HG02970 (cell line): ENCODE measurements at regions not wholly inside any gene's neighbourhood (a gene's known extent, or its start where the extent isn't known, plus 50 kb on each side); places are given as distances from the start of the nearest gene placed in this dataset.
A peak's percentile ranks its signal among the peaks of the same experiment; 100 is the strongest.
"Not testable (repeated sequence)": the region's sequence is repeated elsewhere in the genome, so short reads cannot be mapped to it uniquely, and the experiment has no call there.

Experiments
- ATAC-seq: cut with Tn5 transposase; IDR thresholded peaks from one replicate; pipeline ENCODE4 v1.9.1; 2021; ENCODE audit warnings: mild to moderate bottlenecking, moderate library complexity, moderate number of reproducible peaks; ENCODE audit not compliant: unreplicated experiment, low FRiP score

DNA sequence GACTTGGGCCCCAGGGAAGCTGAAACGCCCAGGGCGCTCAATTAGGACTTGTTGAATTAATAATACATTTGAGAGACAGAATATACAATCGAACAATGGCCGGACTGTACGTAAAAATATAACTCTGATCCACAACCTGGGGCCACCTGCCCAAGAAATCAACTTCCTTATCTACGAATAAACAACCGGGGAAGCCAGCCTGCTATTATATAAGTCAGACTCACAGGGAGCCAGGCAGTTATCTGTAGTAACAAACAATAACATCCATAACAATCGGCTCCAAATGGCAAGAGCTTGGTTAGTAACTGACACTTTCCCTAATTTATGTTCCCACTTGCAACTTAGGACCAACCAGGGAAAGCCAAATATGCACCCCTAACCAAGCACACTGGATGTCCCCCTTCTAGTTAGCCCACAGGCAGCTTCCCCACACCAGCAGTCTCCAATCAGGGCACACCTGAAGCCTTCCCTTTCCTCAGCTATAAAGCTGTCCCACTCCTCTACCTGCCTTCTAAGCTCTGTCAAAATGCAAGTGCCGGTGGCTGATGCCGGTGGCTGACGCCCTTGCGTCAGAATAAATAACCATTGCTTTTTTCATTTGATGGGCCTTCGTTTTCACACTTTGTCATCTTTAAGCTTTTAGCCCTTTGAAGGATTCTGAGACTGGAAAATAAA is 135.2 kb downstream of the FAM72B start:
- not testable (repeated sequence) for ATAC-seq

DNA sequence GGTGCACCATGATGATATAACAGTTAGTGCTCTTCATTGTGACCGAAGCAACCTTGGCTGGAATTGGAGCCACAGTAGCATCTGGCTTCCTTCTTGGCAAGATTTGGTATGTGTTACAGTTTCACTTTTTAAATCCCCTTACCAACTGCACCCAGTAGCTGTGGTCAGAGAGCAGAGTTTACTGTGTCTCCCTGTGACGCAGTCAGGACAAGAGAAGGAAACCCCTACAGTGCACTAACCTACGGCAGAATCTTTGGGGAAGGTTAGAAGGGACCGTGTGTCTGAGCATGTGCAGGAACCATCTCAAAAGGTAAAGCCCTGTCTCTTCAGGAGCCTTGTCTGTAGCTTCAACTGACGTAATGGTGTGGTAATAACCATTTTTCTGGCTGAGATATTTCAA is 134.0 kb downstream of the FAM72B start:
- ATAC-seq: not testable (repeated sequence)

DNA sequence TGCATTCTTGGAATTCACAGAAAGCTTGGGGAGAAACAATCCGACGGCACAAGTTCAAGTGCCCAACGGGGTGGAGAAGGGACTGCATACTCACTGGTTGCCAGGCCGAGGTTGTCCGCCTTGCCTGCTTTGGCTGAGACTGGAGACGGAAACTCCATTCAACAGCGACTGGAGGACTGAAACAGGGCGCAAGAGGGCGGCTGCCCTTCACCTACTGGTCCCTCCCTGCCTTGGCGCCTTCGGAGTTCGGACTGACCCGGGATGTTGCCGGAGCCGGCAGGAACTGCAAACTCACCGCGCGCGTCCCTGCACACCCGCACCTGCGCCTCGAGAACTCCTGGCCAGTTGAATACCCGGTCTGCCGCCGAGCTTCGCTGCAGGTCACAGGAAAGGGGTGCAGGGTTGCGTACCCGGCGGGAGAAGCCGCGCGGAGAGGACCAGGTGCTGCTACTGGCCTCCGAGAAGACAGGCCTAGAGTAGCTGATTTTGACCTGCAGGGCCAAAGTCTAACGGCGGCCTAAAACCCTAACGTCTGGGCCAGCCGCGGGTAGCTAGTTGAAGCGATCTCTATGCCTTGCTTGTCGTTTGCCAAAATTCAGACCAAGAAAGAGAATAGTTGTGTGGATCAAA is 132.9 kb downstream of the FAM72B start:
- ATAC-seq: not testable (repeated sequence)

DNA sequence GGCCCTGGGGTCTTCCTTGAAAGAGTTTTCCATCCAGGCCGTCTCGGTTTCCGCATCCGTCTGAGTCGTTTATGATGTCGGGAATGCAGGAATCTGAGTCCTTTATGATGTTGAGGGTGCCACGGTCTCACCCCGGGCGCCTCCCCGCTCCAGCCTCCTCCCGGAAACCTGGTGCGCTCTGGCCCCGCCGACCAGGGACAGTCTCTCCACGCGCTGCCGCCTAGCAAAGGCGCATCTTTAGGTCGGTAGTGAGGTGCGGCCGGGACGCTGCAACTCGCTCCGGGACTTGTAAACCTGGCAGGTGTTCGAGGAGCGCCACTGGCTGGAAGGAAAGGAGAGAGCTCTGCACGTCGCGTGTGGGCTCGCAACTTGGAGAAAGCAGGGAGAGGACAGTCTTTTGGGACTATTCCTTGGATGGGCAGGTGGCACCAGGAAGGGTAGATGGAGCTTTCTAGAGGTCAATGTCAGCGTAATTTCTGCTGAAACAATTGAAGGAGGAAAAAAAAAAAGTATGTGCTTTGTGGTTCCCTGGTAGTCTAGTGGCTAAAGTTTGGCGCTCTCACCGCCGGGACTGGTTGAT is 132.0 kb downstream of the FAM72B start:
- not testable (repeated sequence) for ATAC-seq

DNA sequence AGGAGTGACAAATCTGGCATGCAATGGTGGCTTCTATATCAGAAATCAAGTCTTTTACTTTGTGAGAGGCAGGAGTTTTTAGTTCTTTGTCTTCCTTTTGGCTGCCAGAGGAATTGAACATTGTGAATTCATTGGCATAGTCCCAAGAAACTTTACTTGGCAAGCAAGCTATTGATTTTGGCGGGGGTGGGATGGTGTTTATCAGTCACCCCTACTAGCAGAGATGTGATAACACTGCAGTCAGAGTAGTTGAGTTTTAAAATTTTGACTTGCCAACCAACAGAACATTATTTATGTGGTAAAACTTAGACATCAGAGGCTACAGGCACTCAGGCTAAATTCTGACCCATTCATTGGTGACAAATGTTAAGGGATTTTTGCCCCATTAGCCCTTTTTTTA is 129.2 kb downstream of the FAM72B start:
- ATAC-seq: not testable (repeated sequence)

DNA sequence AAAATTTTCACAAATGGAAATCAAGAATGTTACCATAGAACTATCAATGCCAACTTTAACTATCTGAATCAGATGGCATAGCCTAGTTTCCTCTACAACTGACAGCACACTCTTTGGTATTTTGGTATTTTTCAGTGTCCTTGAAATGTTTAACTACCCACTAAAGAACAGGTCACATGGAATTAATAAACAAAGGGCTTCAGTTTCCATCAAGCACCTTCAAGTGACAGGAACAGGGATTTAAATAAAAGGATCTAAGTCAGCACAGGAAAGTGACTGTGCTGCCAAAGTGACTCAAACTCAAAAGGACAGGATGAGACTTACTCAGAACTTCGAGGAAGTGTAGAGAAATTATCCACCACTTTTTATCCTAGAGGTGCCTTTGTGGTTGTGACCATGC is 117.2 kb downstream of the FAM72B start:
- ATAC-seq: not testable (repeated sequence)

DNA sequence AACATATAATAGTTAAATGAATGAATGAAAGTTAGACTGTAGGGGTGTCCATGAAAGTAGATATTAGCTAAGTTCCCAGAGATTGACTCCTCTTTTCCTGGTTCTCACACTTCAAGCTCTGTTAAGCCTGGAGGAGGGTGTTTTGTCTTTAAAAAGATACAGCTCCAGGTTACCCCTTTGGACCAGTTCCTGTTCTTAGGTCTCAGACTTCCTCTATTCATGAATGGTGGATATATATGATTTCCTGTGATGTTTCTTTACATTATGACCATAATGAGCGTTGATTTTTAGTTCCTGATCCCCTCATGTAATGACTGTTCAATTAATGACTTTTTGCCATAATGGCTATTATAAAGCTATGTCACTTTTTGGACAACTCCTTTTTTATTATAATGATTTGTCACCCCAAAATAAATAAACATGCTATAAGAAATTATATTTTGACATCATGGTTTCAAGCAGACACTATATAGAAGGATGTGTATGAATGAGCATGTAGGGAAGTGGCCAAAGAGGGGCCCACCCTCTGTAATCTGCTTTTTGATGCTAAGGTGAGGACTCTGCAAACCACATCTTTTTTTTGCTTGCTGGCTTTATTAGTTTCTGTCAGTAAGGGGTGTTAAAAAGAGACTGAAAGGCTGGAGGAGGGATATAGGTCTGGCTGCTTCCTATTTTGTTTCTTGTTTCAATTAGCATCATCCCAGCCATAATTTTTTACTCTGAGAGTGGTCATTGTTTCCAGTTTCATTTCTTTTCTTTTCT is 115.2 kb downstream of the FAM72B start:
- not testable (repeated sequence) for ATAC-seq

DNA sequence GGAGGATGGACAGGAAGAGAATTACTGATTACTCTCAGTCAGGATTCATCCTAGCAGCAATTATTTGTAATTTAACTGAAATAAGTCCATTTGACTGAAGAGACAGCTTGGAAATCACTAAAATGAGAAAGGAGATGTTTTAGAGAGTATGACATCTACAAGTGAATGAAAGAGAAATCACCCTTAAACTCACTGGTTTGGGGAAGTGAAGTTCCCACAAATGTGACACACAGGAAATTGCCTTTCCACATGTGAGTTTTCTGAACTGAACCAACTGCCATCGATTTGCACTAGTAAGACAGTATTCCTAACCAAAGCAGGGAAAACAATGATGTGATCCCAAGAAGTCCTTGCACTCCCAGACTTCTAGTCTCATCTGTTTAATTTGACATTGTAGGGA is 110.3 kb downstream of the FAM72B start:
- not testable (repeated sequence) for ATAC-seq

DNA sequence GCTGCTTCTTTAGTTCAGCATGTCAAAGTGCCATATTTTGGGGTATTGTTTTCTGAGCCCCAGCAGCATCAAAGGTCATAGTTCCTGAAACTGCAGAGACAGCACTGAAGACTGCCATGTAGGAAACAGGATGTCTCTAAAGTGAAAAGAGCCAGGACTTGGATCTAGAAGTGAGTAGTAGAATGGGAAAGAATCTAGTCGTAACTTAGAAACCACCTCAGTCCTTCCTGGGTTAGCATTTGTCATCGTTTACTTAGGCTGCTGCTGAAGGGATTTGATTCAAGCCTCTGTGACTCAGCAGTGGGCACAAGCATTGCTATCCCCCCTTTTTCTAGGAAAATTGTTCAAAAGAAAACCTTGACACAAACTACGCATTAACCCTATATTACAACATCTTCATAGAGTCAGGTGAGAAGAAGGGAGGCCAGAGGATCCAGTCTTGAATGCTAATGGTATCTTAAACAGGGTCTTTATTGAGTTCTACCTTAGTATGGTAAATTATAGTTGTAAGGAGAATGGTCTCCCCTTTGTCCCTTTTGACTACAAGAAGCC is 108.8 kb downstream of the FAM72B start:
- not testable (repeated sequence) for ATAC-seq

DNA sequence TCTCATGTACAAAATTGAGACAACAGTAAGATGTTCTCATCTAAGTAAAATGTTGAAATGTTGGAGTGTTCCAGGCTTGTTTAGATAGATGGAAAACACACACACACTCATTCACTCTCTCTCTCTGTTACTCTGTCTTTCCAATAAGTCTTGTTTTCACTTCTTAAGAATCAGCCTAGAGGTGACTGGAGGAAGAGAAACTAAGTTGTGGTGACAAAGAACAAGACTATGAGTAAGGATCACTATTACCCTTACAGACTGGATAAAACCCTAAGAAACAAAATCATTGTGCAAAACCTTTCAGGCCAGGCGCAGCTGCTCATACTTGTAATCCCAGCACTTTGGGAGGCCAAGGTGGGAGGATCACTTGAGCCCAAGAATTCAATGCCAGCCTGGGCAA is 107.5 kb downstream of the FAM72B start:
- peak; percentile 69 for ATAC-seq

DNA sequence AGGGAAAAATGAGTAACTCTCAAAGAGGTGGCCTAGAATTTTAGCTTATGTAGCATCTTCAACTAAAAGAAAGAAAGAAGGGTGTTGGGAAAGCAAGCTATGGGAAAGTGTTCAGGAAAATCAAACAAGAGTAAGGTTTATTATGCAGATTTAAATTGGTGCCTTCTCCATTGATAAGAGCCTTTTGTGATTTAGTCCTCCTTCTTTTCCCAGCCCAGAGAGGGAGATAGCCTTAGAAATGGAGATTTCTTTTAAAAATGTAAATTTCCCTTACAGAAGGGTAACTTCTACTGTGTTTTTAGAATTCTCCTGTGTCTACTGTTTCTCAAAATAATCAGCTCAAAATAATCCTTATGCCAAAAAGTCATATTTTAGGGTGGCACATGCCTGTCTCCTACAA is 104.5 kb downstream of the FAM72B start:
- ATAC-seq: not testable (repeated sequence)

DNA sequence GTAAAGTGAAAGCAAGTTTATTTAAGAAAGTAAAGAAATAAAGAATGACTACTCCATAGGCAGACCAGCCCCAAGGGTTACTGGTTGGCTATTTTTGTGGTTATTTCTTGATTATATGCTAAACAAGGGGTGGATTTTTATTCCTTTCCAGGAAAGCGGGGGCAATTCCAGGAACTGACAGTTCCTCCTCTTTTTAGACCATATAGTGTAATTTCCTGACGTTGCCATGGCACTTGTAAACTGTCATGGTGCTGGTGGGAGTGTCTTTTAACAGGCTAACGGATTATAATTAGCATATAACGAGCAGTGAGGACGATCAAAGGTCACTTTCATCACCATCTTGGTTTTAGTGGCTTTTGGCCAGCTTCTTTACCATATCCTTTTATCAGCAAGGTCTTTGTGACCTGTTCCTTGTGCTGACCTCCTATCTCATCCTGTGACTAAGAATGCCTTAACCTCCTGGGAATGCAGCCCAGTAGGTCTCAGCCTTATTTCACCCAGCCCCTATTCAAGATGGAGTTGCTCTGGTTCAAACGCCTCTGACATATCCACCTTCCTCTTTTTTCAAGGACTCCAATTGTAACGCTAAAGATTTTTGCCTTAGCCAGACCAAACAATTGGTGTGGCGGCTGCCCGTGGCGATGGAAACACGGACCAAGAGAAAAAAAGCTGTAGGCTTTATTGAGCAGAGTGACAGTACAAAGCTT is 103.8 kb downstream of the FAM72B start:
- ATAC-seq: not testable (repeated sequence)

DNA sequence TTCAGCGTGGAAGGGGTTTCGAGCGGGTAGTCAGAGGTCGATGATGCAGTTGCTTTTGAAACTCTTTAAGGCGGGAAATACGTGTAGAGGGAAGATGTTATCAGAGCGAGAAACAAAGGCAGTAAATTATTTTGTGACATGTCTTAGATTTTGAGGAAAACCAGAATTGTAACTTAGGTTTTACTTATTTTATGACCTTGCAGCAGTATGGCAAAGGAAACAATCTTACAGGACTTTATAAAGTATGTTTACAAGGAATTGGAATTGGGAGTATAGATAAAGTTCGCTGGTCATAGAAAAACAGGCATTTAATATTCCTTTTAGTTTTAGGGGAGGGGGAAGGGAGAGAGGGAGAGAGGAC is 103.3 kb downstream of the FAM72B start:
- ATAC-seq: not testable (repeated sequence)

DNA sequence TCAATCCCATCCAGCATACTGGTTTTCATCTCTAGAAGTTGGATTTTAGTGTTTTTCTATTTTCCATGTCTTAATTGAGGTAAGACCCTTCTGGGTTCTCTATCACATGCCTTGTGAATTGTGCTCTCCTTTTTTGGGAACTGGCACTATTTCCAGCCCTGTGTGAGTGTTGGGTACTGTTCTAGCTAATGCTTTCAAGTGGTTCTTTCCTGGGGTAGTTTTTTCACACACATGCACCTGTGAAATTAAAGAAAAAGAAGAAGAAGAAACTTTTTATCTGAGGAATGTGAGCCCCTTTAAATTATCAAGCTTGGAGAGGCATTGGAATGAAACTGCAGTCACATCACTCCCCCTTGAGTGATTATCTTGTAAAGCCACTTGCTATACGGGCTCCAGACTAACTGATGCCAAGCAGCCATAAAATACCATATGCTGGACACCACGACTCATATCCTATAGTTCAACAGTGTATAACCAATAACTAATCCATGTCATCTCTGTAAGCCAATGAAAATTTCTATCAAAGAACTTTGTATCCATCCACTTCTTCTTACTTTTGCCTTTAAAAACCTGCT is 102.4 kb downstream of the FAM72B start:
- ATAC-seq: not testable (repeated sequence)

DNA sequence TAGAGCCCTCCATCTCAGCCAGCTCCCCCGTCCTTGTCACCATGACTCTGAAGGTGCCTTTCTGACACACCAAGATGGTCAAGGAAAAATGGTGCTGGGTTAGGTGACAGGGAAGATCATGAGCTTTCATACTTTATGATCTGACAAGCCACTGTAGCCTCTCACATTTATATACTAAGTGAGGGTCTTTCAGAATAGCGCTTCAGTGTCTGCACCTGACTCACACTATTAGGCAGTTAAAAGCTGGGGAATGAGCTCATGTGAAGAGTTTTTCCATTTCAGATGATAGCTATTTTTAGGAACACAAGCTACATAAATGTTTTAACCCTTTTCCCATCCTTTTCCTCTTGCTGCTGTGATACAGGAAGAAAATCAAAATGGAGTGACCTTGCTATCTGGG is 101.1 kb downstream of the FAM72B start:
- not testable (repeated sequence) for ATAC-seq

DNA sequence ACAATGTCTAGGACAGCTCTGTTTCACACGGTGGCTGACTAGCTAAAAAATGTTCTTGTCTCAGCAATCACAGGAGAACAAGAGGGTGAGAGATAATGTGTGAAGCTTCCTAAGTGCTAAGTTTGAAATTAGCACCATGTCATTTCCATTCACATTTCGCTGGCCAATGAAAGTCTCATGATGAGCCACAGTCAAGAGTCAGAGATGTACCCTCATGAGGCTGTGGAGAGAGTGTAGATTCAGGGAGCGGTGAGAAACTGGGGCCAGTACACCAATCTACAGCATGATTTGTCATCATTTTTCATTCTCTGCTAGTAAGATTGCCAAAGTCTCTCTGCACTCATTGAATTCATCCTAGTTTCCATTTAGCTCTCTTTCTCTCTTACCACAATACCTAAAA is 97.9 kb downstream of the FAM72B start:
- not testable (repeated sequence) for ATAC-seq

DNA sequence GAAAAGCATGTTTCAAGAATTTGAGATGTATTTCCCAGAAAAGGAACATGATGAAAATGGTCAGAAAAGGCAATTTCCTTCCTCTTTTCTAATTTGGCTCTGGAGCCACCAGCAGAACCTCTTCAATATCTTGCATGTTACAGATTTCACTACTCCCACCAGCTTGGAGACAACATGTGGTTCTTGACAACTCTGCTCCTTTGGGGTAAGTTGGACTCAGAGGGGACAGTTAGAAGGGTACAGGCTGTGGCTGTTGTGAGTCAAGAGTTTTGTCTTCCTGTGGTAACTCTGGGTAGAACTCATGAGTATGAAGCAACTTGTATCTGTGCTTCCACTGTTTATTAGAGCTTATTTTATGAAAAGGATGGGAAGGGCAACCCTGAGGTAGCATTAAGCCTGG is 96.9 kb downstream of the FAM72B start:
- ATAC-seq: not testable (repeated sequence)

DNA sequence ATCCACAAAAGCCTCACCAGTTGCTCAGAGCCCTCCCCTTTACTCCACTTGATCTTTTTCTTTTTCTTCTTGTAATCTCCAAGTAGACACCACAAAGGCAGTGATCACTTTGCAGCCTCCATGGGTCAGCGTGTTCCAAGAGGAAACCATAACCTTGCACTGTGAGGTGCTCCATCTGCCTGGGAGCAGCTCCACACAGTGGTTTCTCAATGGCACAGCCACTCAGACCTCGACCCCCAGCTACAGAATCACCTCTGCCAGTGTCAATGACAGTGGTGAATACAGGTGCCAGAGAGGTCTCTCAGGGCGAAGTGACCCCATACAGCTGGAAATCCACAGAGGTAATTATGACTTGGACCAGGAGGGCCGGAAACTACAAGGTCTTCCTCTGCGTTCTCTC is 95.6 kb downstream of the FAM72B start:
- not testable (repeated sequence) for ATAC-seq

DNA sequence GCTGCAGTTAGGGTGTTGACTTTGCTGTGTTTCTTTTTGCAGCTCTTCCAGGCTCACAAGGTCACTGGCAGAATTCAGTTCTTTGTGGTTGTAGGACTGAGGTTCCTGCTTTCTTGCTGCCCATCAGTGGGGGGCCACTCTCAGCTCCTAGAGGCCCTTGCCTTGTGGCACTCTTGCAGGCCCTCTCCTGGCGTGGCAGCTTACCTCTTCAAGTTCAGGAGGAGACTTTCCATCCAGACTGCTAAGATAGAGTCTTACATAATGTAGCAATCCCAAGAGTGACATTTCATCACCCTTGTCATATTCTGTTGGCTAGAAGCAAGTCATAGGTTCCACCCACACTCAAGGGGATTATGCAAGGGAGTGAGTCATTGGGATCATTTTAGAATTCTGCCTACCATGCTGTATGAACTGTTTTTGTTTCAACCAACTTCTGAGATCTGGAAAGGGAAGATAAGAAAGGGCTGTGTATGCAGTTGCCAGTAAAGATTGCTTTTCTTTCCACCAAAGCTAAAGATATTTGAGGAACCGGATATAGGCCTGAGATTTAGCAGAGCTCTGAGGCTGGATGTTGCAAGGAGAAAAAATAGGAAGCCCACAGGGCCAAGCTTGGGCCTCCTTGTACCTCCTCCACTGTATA is 91.7 kb downstream of the FAM72B start:
- not testable (repeated sequence) for ATAC-seq
